ENCODE measurements at regions not wholly inside any gene's neighbourhood (a gene's known extent, or its start where the extent isn't known, plus 50 kb on each side); places are given as distances from the start of the nearest gene placed in this dataset.
"Not testable (repeated sequence)": the region's sequence is repeated elsewhere in the genome, so short reads cannot be mapped to it uniquely, and the experiment has no call there.

DNA sequence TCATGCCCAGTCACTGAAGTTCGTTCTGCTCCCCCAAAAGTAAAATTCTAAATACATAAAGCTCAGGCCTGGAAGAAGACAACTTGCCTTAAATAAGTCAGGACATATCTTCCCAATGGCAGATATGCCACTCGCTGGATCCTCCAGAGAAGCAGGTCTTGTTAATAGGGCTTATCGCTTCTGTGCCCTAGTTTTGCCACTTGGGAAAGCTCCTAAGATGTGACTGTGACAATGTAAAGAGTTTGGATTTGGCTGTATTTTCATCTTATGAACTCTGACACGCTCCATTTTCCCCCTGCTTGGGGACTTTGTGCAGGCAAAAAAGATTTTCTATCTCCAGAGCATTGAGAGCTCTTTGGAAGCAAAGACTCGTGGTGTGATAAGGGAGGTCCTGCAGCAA lies 279.9 kb downstream of the WDR11 start:
- no peaks in the 10 kb centered on the region for H3K36me3 ChIP-seq (replicated peaks; ENCODE audit: control insufficient read depth, insufficient read depth, low read length)
- no peak overlapping the region for H3K4me3 ChIP-seq (ENCODE audit: insufficient read depth, low read depth, low read length)
- no peaks in the 10 kb centered on the region for H3K27me3 ChIP-seq (ENCODE audit: control insufficient read depth, insufficient read depth, low read length)
- no peak for DNase-seq

DNA sequence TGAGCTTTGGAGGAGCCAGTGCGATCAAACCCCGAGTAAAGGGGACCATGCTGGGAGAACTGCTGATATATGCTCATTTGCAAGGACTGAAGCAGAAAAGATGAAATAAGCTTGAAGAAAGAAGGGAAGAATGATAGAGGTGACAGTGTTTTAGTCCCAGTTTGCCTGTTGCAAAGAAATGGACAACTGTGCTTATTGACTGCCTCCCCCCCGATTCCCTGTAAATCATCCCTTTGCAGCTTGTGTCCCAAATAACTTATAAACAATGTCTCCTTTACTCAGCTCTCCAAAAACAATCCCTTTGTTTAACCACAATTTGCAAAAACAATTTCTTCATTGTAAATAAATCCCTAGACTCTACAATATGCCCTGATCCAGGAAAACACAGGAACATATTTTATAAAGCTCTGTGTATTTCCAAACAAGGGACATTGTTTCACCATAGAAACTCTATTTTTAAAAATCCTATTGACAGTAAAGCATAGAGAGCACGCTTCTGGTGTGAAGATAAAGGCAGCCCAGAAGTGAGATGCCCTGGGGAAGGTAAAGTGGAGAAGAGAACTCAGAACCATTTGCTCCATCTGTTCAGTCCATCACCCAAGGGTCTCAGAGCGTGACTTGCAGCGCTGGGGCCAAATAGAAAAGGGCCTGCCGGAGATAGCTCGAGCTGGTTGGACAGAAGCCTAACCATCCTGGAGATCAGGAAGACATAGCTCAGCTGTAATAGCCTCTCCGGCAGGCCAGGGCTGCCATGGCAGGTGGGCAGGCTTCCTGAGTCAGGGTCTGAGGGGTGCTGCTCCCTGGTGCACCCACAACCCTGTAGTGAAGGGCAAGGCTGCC lies 280.5 kb downstream of the WDR11 start:
- H3K27me3 ChIP-seq (ENCODE audit: control insufficient read depth, insufficient read depth, low read length) = no peaks in the 10 kb centered on the region
- no peaks in the 10 kb centered on the region for H3K36me3 ChIP-seq (replicated peaks; ENCODE audit: control insufficient read depth, insufficient read depth, low read length)
- no peak for DNase-seq
- no peak overlapping the region for H3K4me3 ChIP-seq (ENCODE audit: insufficient read depth, low read depth, low read length)

DNA sequence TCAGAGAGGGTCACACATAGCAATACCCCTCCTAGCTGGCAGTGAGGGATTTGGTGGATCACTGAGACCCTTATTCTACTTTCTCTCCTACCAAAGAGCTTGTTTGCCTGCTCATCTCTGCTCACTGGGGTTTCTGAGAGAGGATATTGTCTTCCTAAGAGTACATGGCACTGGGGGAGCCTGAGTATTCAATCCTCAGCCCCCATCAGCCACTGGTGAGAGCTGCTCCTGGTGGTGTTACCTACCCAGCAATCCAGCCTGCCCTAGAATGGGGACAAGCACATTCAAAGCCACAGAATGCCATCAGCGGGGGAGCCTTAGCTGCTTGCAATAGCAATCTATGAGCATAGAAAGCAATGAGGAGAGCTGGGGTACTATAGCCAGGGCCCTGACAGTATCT lies 281.1 kb downstream of the WDR11 start:
- Histone ChIP-seq H3K36me3 (replicated peaks; ENCODE audit: control insufficient read depth, insufficient read depth, low read length) (no peaks in the 10 kb centered on the region), H3K27me3 (ENCODE audit: control insufficient read depth, insufficient read depth, low read length) (no peaks in the 10 kb centered on the region), H3K4me3 (ENCODE audit: insufficient read depth, low read depth, low read length) (no peak overlapping the region)
- no peak for DNase-seq

GRCh38 chr10:121133901-121134300 lies 282.7 kb downstream of the WDR11 start:
- Histone ChIP-seq H3K27me3 (ENCODE audit: control insufficient read depth, insufficient read depth, low read length) (no peaks in the 10 kb centered on the region), H3K36me3 (replicated peaks; ENCODE audit: control insufficient read depth, insufficient read depth, low read length) (no peaks in the 10 kb centered on the region), H3K4me3 (ENCODE audit: insufficient read depth, low read depth, low read length) (no peak overlapping the region)
- no peak for DNase-seq

GRCh38 chr10:121134711-121135110 lies 283.5 kb downstream of the WDR11 start:
- Histone ChIP-seq H3K4me3 (ENCODE audit: insufficient read depth, low read depth, low read length) (no peak overlapping the region), H3K36me3 (replicated peaks; ENCODE audit: control insufficient read depth, insufficient read depth, low read length) (no peaks in the 10 kb centered on the region), H3K27me3 (ENCODE audit: control insufficient read depth, insufficient read depth, low read length) (no peaks in the 10 kb centered on the region)
- no peak for DNase-seq

DNA sequence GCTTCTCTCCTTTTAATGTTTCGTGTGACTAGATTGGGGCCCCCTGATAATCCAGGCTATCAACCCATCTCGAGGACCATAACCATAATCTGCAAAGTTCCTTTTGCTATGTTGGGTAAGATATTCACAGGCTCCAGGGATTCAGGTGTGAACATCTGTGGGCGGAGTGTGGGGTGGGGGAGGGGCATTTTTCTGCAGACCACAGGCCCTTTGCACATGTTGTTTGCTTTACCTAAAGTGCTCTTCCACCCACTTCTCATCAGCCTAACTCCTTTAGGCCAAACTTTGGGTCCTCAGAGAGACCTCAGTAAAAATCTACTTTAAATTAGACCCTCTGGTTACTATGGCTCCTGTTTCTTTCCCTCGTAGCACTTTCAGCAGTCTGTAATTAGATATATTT lies 284.4 kb downstream of the WDR11 start:
- H3K4me3 ChIP-seq (ENCODE audit: insufficient read depth, low read depth, low read length) = no peak overlapping the region
- H3K36me3 ChIP-seq (replicated peaks; ENCODE audit: control insufficient read depth, insufficient read depth, low read length) = no peaks in the 10 kb centered on the region
- DNase-seq = no peak
- H3K27me3 ChIP-seq (ENCODE audit: control insufficient read depth, insufficient read depth, low read length) = no peaks in the 10 kb centered on the region

DNA sequence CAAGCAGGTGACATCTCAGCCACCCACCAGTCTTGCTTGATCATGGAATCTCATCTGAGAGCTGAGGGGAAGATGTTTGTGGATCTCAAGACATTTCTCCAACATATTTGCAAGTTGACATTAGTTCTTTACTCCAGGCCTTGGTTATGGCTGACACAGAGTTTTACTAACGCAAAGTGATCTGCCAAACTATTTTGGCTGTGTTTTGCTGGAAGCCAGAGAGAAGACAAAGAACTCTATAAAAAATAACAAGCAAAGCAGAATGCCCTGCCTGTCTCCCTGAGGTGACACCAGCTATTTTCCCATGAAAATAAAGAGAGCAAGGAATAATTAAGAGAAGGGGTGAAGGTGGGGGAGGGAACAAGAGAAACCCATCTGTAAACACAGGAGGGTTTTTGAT lies 286.4 kb downstream of the WDR11 start:
- no peak overlapping the region for H3K4me3 ChIP-seq (ENCODE audit: insufficient read depth, low read depth, low read length)
- H3K27me3 ChIP-seq (ENCODE audit: control insufficient read depth, insufficient read depth, low read length) = no peaks in the 10 kb centered on the region
- DNase-seq = no peak
- H3K36me3 ChIP-seq (replicated peaks; ENCODE audit: control insufficient read depth, insufficient read depth, low read length) = no peaks in the 10 kb centered on the region

DNA sequence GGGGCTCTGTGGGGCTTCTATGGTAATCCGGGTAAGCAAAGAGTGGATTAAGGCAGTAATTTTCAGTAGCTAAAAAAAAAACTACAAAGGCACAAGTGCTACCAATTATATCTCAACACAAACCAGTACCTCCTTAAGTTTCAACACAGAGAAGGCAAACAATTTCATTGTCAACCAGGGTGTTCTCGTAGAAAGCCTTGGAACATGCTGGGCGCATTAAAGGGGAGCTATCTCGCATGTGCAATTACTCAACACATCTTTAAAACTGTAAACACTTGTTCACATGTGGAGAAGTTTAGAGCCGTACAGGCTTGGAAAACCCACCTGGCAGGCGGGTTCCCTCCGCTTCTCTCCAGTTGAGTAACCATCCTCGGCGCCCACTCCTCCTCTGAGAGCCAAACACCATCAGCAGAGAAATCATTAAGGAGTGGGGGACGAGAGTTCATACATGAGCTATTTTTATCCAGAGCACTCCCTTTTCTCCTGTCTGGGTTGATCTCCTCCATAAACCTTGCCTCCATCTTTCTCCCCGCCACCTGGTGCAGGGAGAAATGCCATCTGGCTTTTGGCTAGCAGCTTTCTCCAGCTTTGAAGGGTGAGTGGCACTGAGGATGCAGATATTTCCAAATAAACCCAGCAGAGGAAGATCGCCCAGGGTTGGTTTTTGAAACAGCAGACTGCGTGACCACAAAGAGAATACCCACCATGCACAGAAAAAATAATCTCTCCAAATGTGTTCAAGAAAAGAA lies 287.1 kb downstream of the WDR11 start:
- no peak overlapping the region for H3K4me3 ChIP-seq (ENCODE audit: insufficient read depth, low read depth, low read length)
- H3K36me3 ChIP-seq (replicated peaks; ENCODE audit: control insufficient read depth, insufficient read depth, low read length) = no peaks in the 10 kb centered on the region
- no peaks in the 10 kb centered on the region for H3K27me3 ChIP-seq (ENCODE audit: control insufficient read depth, insufficient read depth, low read length)
- no peak for DNase-seq

GRCh38 chr10:121138918-121139317 lies 287.8 kb downstream of the WDR11 start:
- DNase-seq = no peak
- Histone ChIP-seq H3K4me3 (ENCODE audit: insufficient read depth, low read depth, low read length) (no peak overlapping the region), H3K36me3 (replicated peaks; ENCODE audit: control insufficient read depth, insufficient read depth, low read length) (no peaks in the 10 kb centered on the region), H3K27me3 (ENCODE audit: control insufficient read depth, insufficient read depth, low read length) (no peaks in the 10 kb centered on the region)

DNA sequence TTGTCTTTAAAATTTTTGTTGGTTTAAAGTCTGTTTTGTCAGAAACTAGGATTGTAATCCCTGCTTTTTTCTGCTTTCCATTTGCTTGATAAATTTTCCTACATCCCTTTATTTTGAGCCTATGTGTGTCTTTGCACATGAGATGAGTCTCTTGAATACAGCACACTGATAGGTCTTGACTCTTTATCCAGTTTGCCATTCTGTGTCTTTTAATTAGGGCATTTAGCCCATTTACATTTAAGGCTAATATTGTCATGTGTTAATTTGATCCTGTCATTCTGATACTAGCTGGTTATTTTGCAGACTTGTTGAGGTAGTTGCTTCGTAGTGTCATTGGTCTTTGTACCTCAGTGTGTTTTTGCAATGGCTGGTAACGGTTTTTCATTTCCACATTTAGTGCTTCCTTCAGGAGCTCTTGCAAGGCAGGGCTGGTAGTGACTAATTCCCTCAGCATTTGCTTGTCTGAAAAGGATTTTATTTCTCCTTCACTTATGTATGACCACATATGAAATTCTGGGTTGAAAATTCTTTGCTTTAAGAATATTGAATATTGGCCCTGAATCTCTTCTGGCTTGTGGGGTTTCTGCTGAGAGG lies 294.7 kb downstream of the WDR11 start:
- H3K27me3 ChIP-seq (ENCODE audit: control insufficient read depth, insufficient read depth, low read length); H3K36me3 ChIP-seq (replicated peaks; ENCODE audit: control insufficient read depth, insufficient read depth, low read length); H3K4me3 ChIP-seq (ENCODE audit: insufficient read depth, low read depth, low read length); DNase-seq: not testable (repeated sequence)

GRCh38 chr10:121148921-121149320 lies 297.8 kb downstream of the WDR11 start:
- no peaks in the 10 kb centered on the region for H3K27me3 ChIP-seq (ENCODE audit: control insufficient read depth, insufficient read depth, low read length)

GRCh38 chr10:121152033-121152432 lies 300.9 kb downstream of the WDR11 start:
- Histone ChIP-seq H3K27me3 (ENCODE audit: control insufficient read depth, insufficient read depth, low read length) (no peaks in the 10 kb centered on the region), H3K36me3 (replicated peaks; ENCODE audit: control insufficient read depth, insufficient read depth, low read length) (no peaks in the 10 kb centered on the region), H3K4me3 (ENCODE audit: insufficient read depth, low read depth, low read length) (no peak overlapping the region)
- DNase-seq = peak; percentile 18

More at GRCh38 chr10:121148921-121149320, 297.8 kb downstream of the WDR11 start:
- Histone ChIP-seq H3K36me3 (replicated peaks; ENCODE audit: control insufficient read depth, insufficient read depth, low read length) (no peaks in the 10 kb centered on the region), H3K4me3 (ENCODE audit: insufficient read depth, low read depth, low read length) (no peak overlapping the region)
- DNase-seq = no peak

GRCh38 chr10:121152935-121153334 lies 301.8 kb downstream of the WDR11 start:
- Histone ChIP-seq H3K4me3 (ENCODE audit: insufficient read depth, low read depth, low read length) (no peak overlapping the region), H3K36me3 (replicated peaks; ENCODE audit: control insufficient read depth, insufficient read depth, low read length) (no peaks in the 10 kb centered on the region), H3K27me3 (ENCODE audit: control insufficient read depth, insufficient read depth, low read length) (no peaks in the 10 kb centered on the region)
- DNase-seq = no peak

DNA sequence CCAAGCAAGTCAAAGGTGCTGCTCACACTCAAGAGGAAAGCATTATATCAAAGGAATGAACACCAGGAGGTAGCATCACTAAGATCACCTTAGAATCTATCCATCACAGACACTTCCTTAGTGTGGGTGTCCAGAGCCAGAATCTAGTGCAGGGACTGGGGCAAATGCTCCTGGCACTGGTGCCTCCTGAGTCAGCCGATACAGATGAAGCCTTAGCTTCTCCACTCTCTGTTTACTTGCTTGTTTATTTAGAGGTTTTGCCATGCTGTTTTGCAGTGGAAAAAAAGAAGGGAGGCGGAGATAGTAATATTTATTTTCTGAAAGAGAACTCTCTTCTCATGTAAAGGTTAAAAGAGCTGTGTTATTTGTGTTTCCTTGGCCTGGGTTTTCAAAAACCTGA lies 303.1 kb downstream of the WDR11 start:
- no peak for DNase-seq
- H3K4me3 ChIP-seq (ENCODE audit: insufficient read depth, low read depth, low read length) = no peak overlapping the region
- no peaks in the 10 kb centered on the region for H3K27me3 ChIP-seq (ENCODE audit: control insufficient read depth, insufficient read depth, low read length)
- no peaks in the 10 kb centered on the region for H3K36me3 ChIP-seq (replicated peaks; ENCODE audit: control insufficient read depth, insufficient read depth, low read length)

- H3K27me3 ChIP-seq (ENCODE audit: control insufficient read depth, insufficient read depth, low read length) = no peaks in the 10 kb centered on the region
- no peaks in the 10 kb centered on the region for H3K36me3 ChIP-seq (replicated peaks; ENCODE audit: control insufficient read depth, insufficient read depth, low read length)
- DNase-seq = no peak
- H3K4me3 ChIP-seq (ENCODE audit: insufficient read depth, low read depth, low read length) = no peak overlapping the region
Measured at GRCh38 chr10:121154846-121155245, 303.7 kb downstream of the WDR11 start.
